T-helper 2 cell treated with Interferon-gamma antibody and Interleukin-4, amounts not matched to agents 5 μg/mL and 100 μg/mL, for 36 hours (primary cell): ENCODE measurements at regions not wholly inside any gene's neighbourhood (a gene's known extent, or its start where the extent isn't known, plus 50 kb on each side); places are given as distances from the start of the nearest gene placed in this dataset.

Experiments used
- DNase-seq: peaks from one replicate; pipeline ENCODE4 v3.0.0; 2021; ENCODE audit warnings: low spot score
- H3K27ac Mint-ChIP-seq: one replicate; pipeline ENCODE4 v1.8.0; 2021; ENCODE audit warnings: mild to moderate bottlenecking, mixed read lengths
- H3K27me3 Mint-ChIP-seq: one replicate; pipeline ENCODE4 v1.8.0; 2021; ENCODE audit warnings: low read depth, mixed read lengths
- H3K36me3 Mint-ChIP-seq: one replicate; pipeline ENCODE4 v1.8.0; 2021; ENCODE audit warnings: low read depth, mixed read lengths
- H3K4me1 Mint-ChIP-seq: one replicate; pipeline ENCODE4 v1.8.0; 2021; ENCODE audit warnings: low read depth, mixed read lengths
- H3K4me3 Mint-ChIP-seq: one replicate; pipeline ENCODE4 v1.8.0; 2022; ENCODE audit warnings: mild to moderate bottlenecking, moderate library complexity, mixed read lengths
- H3K9me3 Mint-ChIP-seq: one replicate; pipeline ENCODE4 v1.8.0; 2021; ENCODE audit warnings: mixed read lengths

DNA sequence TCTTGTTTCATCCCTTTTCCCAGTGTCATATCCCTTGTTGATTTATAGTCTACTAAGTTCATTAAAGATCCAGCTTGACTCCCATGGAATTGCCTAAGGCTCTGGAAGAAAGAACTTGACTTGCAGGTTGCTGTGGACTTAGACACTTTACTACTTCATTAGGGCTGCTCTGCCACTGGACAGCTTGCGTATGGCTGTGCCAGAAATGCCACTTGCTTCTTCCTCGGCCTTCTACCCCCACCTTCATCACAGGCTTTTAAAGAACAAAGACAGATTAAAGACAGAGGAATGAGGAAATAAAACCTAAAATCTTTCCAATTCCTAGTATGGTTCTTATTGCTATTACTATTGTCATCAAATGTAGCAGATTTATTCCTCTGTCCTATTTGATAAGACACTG is 591.7 kb downstream of the BCL11A start:
- Mint-ChIP-seq H3K4me1 (no peaks in the 10 kb centered on the region), H3K9me3 (no peaks in the 10 kb centered on the region), H3K36me3 (no peaks in the 10 kb centered on the region), H3K27ac (no peak overlapping the region), H3K4me3 (no peak overlapping the region), H3K27me3 (no peaks in the 10 kb centered on the region)
- DNase-seq: no peak

DNA sequence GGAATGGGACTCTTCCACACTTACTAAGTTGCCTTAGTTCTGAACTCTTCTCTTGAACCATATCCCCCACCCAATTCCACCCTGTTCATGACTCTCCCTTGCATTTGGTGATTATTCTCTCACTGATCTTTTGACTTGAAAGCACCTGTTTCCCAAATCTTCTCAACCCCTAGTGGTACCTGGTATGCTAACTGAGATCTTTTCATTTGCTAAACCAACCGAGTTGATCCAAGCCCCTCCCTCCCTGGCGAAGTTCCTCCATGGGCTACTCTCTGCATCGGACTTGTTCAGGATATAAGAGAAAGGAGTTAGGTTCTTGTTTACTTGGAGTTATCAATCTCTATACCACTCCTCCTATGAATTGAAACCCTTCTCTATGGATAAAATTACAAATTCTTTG is 593.5 kb downstream of the BCL11A start:
- Mint-ChIP-seq H3K4me1 (no peaks in the 10 kb centered on the region), H3K9me3 (no peaks in the 10 kb centered on the region), H3K4me3 (no peak overlapping the region), H3K27me3 (no peaks in the 10 kb centered on the region), H3K36me3 (no peaks in the 10 kb centered on the region), H3K27ac (no peak overlapping the region)
- DNase-seq: no peak

DNA sequence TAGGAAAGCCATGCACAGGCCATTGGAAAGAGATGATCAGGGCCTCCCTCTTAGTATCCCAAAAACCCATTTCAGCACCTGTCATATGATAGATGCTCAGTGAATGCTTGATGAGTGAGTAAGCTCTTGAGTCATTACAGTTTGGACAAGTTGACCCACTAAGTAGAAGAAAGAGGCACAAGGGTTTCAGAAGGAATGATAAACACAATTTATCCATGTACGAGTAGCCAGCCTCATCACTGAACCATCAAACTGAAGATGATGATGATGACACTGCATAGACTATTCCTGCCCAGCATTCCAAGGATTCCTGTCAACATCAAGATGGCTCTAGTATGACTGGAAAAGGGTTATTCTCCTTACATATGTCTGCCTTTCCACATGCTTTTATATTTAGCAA is 596.0 kb downstream of the BCL11A start:
- no peak for DNase-seq
- H3K4me1 Mint-ChIP-seq: no peaks in the 10 kb centered on the region
- no peak overlapping the region for H3K27ac Mint-ChIP-seq
- no peaks in the 10 kb centered on the region for H3K27me3 Mint-ChIP-seq
- H3K4me3 Mint-ChIP-seq: no peak overlapping the region
- H3K36me3 Mint-ChIP-seq: no peaks in the 10 kb centered on the region
- no peaks in the 10 kb centered on the region for H3K9me3 Mint-ChIP-seq

DNA sequence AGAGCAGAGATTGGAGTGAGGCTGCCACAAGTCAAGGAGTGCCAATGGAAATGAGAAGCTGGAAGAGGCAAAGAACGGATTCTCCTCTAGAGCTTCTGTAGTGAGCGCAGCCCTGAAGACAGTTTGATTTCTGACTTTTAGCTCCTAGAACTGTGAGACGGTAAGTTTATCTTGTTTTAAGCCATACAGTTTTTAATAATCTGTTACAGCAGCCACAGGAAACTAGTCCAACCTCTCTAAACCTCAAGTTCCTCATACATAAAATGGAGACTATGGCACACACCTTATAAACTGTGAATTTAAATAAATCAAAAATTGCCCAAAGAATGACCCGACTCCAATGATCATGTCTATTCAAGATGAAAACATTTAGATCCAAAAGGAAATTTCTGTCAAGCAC is 596.5 kb downstream of the BCL11A start:
- Mint-ChIP-seq H3K36me3 (no peaks in the 10 kb centered on the region), H3K27ac (no peak overlapping the region), H3K4me3 (no peak overlapping the region), H3K9me3 (no peaks in the 10 kb centered on the region), H3K4me1 (no peaks in the 10 kb centered on the region), H3K27me3 (no peaks in the 10 kb centered on the region)
- no peak for DNase-seq

DNA sequence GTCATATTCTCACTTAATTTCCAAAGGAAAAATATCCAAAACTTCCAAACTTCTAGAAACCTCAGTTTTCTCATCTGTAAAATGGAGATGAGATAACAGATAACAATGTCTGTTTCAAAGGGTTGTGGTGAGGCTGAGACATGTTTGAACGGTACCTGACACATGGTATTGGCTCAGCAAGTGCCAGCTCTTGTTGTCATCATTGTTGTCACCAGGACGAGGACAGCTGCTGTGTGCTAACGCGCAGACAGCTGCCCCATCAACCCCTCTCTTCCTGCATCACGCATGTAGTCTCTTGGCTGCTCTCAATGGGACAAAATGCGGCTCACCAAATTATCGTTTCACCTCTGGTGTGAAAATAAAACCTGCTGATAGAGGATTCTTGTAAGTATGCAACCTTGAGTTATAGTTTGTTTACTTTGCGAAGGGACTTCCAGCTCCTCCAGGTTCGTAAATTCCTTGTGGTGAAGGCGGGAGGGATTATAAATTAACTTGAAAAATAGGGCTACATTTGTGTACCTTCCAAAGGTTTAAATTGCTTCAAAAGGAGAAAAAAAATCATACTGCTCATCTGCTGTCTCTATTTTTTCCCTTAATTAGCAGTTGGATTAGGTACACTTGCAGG is 605.4 kb downstream of the BCL11A start:
- no peak for DNase-seq
- Mint-ChIP-seq H3K36me3 (no peaks in the 10 kb centered on the region), H3K4me1 (no peaks in the 10 kb centered on the region), H3K9me3 (no peaks in the 10 kb centered on the region), H3K4me3 (no peak overlapping the region), H3K27me3 (no peaks in the 10 kb centered on the region), H3K27ac (no peak overlapping the region)

DNA sequence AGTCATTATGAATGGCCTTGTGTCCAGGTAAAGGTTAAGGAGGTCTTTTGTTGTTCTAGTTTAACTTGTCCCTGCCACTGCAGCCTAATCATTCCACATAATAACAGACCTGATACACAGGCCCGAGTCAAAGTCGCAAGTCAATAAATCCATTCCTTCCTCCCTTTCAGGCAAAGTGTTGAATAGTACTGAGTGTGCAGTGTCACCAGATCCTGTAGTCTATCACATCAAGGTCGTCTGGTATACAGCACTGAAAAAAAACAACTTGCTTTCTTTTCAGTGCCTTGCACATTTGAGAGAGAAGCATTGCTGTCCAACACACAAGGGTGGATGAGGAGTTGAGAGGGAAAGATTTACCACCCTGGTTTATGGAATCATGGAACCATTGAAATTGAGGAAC is 606.2 kb downstream of the BCL11A start:
- H3K9me3 Mint-ChIP-seq: no peaks in the 10 kb centered on the region
- H3K27ac Mint-ChIP-seq: no peak overlapping the region
- H3K4me3 Mint-ChIP-seq: no peak overlapping the region
- no peaks in the 10 kb centered on the region for H3K4me1 Mint-ChIP-seq
- no peaks in the 10 kb centered on the region for H3K36me3 Mint-ChIP-seq
- DNase-seq: no peak
- H3K27me3 Mint-ChIP-seq: no peaks in the 10 kb centered on the region

DNA sequence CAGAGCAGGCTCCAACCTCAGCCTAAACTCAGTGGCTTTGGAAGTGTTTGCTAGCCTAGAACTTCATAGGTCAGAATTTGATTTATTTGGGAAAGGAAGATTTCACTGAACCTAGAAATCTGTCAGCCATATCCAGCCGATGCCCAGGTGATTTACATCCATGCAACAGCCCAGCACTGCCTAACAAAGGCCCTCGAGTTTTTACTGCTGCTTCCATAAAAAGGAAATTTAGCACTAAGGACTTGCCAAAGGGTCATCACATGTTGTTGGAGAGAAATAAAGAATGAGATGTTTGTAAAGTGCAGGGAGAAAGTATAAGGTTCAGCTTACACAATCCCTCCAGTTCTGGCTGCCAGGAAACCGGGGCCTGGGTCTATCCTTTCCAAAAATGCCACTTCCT is 614.2 kb downstream of the BCL11A start:
- DNase-seq: no peak
- no peaks in the 10 kb centered on the region for H3K27me3 Mint-ChIP-seq
- H3K4me3 Mint-ChIP-seq: no peak overlapping the region
- H3K36me3 Mint-ChIP-seq: no peaks in the 10 kb centered on the region
- no peaks in the 10 kb centered on the region for H3K4me1 Mint-ChIP-seq
- no peak overlapping the region for H3K27ac Mint-ChIP-seq
- no peaks in the 10 kb centered on the region for H3K9me3 Mint-ChIP-seq

DNA sequence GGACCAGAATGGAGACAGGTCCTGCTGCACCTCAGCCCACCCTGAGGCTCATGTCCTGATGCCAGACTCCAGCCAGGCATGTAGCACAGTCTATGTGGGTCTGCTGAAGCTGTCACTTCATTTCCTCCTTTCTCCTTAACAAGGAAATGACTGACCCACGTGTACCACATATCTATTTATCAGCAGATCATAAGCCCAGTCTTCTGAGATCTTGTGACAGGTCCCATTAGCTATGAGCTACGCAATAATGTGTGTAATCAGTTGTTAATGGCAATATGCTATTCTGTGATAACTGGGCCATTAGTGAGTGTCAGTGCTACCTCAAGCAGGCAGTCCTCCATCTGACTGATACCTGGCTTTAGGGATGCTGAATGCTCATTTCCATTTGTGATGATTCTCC is 615.3 kb downstream of the BCL11A start:
- H3K27me3 Mint-ChIP-seq: no peaks in the 10 kb centered on the region
- no peaks in the 10 kb centered on the region for H3K36me3 Mint-ChIP-seq
- H3K9me3 Mint-ChIP-seq: no peaks in the 10 kb centered on the region
- no peak overlapping the region for H3K27ac Mint-ChIP-seq
- H3K4me3 Mint-ChIP-seq: no peak overlapping the region
- no peak for DNase-seq
- no peaks in the 10 kb centered on the region for H3K4me1 Mint-ChIP-seq

DNA sequence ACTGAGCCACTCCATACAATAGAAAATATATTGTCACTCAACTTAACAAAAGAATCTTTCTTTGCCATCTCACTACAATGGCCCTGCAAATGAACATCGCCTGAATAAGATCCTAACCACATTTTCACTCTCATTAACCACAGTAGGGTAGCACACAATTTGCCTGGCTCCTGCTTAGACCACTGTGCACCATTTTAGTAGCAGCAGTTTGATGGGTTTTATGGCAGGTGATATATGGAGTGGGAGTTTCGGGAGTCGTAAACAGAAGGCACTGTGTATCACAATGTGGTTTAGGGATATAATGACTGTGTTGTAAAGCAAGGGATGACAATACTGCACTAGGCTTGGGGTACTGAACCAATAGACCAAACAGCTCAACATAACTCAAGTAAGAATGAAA is 617.4 kb downstream of the BCL11A start:
- Mint-ChIP-seq H3K27me3 (no peaks in the 10 kb centered on the region), H3K27ac (no peak overlapping the region), H3K36me3 (no peaks in the 10 kb centered on the region), H3K4me1 (no peaks in the 10 kb centered on the region), H3K4me3 (no peak overlapping the region), H3K9me3 (no peaks in the 10 kb centered on the region)
- DNase-seq: no peak

DNA sequence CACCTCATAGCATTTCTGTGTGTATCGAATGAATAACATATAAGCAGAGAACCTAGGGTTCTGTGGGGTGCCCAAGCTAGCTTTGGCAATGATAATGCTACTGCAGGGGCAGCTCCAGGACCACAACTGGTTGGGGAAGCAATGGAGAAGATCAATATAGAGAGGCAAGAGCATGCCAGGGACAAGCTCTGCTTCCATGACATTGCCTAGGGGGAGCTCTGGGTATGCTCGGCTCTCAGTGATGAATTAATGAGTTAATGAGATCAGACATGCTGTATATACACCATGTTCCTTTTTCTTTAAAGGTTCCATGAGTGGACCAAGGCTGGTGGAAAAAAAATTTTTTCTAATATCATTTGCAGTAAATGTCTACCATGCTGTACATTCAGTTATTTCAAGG is 618.4 kb downstream of the BCL11A start:
- Mint-ChIP-seq H3K27ac (no peak overlapping the region), H3K36me3 (no peaks in the 10 kb centered on the region), H3K4me3 (no peak overlapping the region), H3K9me3 (no peaks in the 10 kb centered on the region), H3K27me3 (no peaks in the 10 kb centered on the region), H3K4me1 (no peaks in the 10 kb centered on the region)
- no peak for DNase-seq

DNA sequence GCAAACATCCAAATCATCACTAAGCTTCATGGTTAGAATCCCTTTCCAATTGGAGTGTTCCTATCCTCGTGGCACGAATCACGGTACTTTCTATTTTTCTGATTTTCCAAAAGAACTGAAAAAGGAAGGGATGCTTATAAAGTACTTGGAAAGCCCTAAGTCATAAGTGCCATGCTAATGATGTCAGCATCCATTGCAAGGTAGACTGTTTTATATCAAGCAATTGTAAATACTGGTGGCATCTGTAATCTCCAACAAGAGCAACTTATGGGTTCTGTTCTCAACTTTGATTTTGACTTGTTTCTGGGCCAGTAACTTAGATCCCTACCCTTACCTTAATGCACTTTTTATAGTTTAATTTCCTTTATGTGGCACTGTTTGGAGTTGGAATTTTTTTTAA is 619.5 kb downstream of the BCL11A start:
- Mint-ChIP-seq H3K4me3 (no peak overlapping the region), H3K36me3 (no peaks in the 10 kb centered on the region), H3K27ac (no peak overlapping the region), H3K4me1 (no peaks in the 10 kb centered on the region), H3K9me3 (no peaks in the 10 kb centered on the region), H3K27me3 (no peaks in the 10 kb centered on the region)
- no peak for DNase-seq

DNA sequence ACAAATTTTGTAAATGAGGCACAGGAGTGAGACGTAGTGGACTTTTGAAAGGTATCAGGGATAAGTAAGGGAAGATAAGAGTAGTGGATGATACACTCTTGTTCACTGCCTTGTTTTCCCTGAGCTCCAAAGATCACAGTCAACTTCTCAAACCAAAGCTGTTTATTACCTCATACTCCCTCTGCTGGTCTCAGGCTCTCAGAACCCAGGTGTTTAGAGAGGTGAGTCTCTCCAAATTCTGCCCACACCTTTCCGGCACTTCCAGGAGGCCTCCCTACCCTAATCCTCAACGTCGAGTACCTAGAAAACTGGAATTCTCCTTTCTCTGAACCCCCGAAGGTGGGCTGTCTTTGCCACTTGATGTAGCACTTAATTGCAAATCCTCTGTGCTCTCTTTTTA is 621.1 kb downstream of the BCL11A start:
- Mint-ChIP-seq H3K27me3 (no peaks in the 10 kb centered on the region), H3K4me3 (no peak overlapping the region), H3K36me3 (no peaks in the 10 kb centered on the region), H3K27ac (no peak overlapping the region), H3K4me1 (no peaks in the 10 kb centered on the region), H3K9me3 (no peaks in the 10 kb centered on the region)
- DNase-seq: no peak

DNA sequence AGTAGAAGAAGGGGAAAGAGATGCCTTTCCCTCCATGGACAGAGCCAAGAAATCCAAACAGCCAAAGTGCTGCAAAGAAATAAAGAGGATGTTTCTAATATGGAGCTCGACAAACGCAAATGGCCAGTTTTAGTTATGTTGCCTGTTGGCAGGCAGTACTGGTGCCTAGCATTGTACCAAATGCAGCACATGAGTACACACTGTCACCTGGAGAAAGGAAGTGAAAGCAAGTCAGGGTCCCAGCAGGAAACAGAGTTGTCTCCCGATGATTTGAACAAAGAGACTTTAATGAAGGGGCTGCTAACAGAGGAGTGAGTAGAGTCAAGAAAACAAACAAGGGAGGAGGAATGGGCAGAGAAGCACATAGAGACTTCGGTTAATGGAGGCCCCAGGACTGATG is 623.0 kb downstream of the BCL11A start:
- H3K27me3 Mint-ChIP-seq: no peaks in the 10 kb centered on the region
- H3K9me3 Mint-ChIP-seq: no peaks in the 10 kb centered on the region
- no peak for DNase-seq
- H3K27ac Mint-ChIP-seq: no peak overlapping the region
- H3K4me3 Mint-ChIP-seq: no peak overlapping the region
- no peaks in the 10 kb centered on the region for H3K4me1 Mint-ChIP-seq
- no peaks in the 10 kb centered on the region for H3K36me3 Mint-ChIP-seq

DNA sequence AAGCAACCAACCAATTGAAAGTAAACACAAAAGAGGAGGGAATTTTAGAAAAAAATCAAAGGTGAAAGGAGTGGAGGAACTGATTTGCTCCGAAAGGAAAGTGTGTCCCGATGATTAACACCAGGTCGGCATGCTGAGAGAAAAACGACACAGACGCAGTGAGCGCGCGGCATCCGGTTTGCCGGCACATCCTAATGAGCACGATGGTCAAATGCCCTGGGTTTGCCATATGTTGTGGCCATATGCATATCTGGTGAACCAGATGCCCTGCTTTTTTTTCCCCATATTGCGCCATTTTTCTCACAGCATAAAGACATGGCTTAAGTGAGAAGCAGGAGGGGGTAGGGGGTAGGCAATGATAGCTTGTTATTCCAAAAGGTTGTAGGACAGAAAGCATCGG is 626.7 kb downstream of the BCL11A start:
- no peaks in the 10 kb centered on the region for H3K36me3 Mint-ChIP-seq
- DNase-seq: no peak
- no peaks in the 10 kb centered on the region for H3K9me3 Mint-ChIP-seq
- H3K4me3 Mint-ChIP-seq: no peak overlapping the region
- H3K27ac Mint-ChIP-seq: no peak overlapping the region
- H3K27me3 Mint-ChIP-seq: no peaks in the 10 kb centered on the region
- no peaks in the 10 kb centered on the region for H3K4me1 Mint-ChIP-seq

DNA sequence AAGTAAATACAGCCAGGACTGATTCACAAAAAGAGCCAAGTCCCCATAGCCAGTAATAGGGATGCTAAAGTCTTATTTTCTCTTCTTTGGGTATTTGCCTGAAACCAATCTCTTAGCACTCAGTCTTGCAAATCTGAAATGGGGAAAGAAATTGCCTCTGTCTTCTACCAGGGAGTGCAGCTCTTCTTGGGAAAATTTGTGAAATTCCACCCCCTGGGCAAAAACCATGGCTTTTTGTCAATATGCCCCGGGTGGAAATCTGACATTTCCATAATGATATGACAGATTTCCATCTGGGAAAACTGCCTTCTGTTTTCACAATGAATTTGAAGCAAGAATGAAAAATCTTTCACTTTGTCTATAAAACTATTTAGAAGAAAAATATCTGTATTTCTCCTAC is 628.1 kb downstream of the BCL11A start:
- H3K27ac Mint-ChIP-seq: no peak overlapping the region
- H3K4me3 Mint-ChIP-seq: no peak overlapping the region
- no peaks in the 10 kb centered on the region for H3K9me3 Mint-ChIP-seq
- no peaks in the 10 kb centered on the region for H3K27me3 Mint-ChIP-seq
- DNase-seq: no peak
- H3K4me1 Mint-ChIP-seq: no peaks in the 10 kb centered on the region
- no peaks in the 10 kb centered on the region for H3K36me3 Mint-ChIP-seq
